CD8-positive, alpha-beta memory T cell (primary cell): ENCODE measurements at regions not wholly inside any gene's neighbourhood (a gene's known extent, or its start where the extent isn't known, plus 50 kb on each side); places are given as distances from the start of the nearest gene placed in this dataset.

Source experiments
- CTCF ChIA-PET: fragments of 350-600 bp; sonication (Branson Sonifier 250); formaldehyde crosslinking; loops from one replicate; lab custom pipeline; 2021; ENCODE audit warnings: antibody characterized with exemption; lab: Charles Lee
- POLR2A ChIA-PET: fragments of 350-600 bp; sonication (Branson Sonifier 250); formaldehyde crosslinking; loops from one replicate; lab custom pipeline; 2021; ENCODE audit warnings: antibody characterized with exemption; lab: Charles Lee
- DNase-seq, 5 donors: peaks; one replicate each; pipeline versions ENCODE4 v3.0.0 to v3.0.0-alpha.2; 2020 to 2022; ENCODE audit warnings: mixed read lengths in 1 of 5
- H3K27ac ChIP-seq: one replicate; pipeline ENCODE4 v1.7.0; 2013; ENCODE audit warnings: low read depth, mild to moderate bottlenecking, low read length, moderate library complexity
- H3K27me3 ChIP-seq: 2 replicates; pipeline ENCODE4 v1.7.0; 2013; ENCODE audit warnings: low read length, mild to moderate bottlenecking; ENCODE audit not compliant: insufficient read depth, poor library complexity, severe bottlenecking
- H3K36me3 ChIP-seq: 2 replicates; pipeline ENCODE4 v1.7.0; 2013; ENCODE audit warnings: mild to moderate bottlenecking, low read length, moderate library complexity; ENCODE audit not compliant: insufficient read depth
- H3K4me1 ChIP-seq: 2 replicates; pipeline ENCODE4 v1.7.0; 2013; ENCODE audit warnings: mild to moderate bottlenecking, low read length, moderate library complexity; ENCODE audit not compliant: insufficient read depth
- H3K4me3 ChIP-seq: 2 replicates; pipeline ENCODE4 v1.7.0; 2013; ENCODE audit warnings: mild to moderate bottlenecking, low read length
- H3K9me3 ChIP-seq: 2 replicates; pipeline ENCODE4 v1.7.0; 2013; ENCODE audit warnings: mild to moderate bottlenecking, low read length
- H3K27ac Mint-ChIP-seq, 8 donors: one replicate each; pipeline ENCODE4 v1.8.0; 2020 to 2021; ENCODE audit warnings: mixed read lengths in 8 of 8, mild to moderate bottlenecking in 6 of 8, inconsistent platforms in 3 of 8, moderate library complexity in 3 of 8
- H3K27me3 Mint-ChIP-seq, 2 donors: one replicate each; pipeline ENCODE4 v1.8.0; 2020 to 2021; ENCODE audit warnings: mixed read lengths in 2 of 2, mild to moderate bottlenecking in 1 of 2, moderate library complexity in 1 of 2
- H3K36me3 Mint-ChIP-seq, 3 donors: one replicate each; pipeline ENCODE4 v1.8.0; 2020 to 2021; ENCODE audit warnings: mixed read lengths in 3 of 3, inconsistent platforms in 1 of 3, mild to moderate bottlenecking in 1 of 3
- H3K4me1 Mint-ChIP-seq, 3 donors: one replicate each; pipeline ENCODE4 v1.8.0; 2020 to 2021; ENCODE audit warnings: mixed read lengths in 3 of 3, inconsistent platforms in 1 of 3, mild to moderate bottlenecking in 1 of 3
- H3K4me3 Mint-ChIP-seq, 7 donors: one replicate each; pipeline ENCODE4 v1.8.0; 2020 to 2021; ENCODE audit warnings: mixed read lengths in 7 of 7, mild to moderate bottlenecking in 6 of 7, moderate library complexity in 4 of 7, inconsistent platforms in 2 of 7
- H3K9me3 Mint-ChIP-seq, 5 donors: one replicate each; pipeline ENCODE4 v1.8.0; 2020 to 2022; ENCODE audit warnings: mixed read lengths in 5 of 5, mild to moderate bottlenecking in 3 of 5, moderate library complexity in 2 of 5, inconsistent platforms in 1 of 5

GRCh38 chr1:36626435-36626834, 143.7 kb upstream of the CSF3R start:
- no peaks in the 10 kb centered on the region for H3K4me1 ChIP-seq
- CTCF ChIA-PET = no interaction called here
- peaks cover 14 to 47% of the 10 kb centered on the region in 2 donors for H3K27me3 Mint-ChIP-seq
- H3K27ac ChIP-seq = no peak overlapping the region
- no peak overlapping the region for H3K27ac Mint-ChIP-seq
- H3K9me3 ChIP-seq = no peaks in the 10 kb centered on the region
- H3K27me3 ChIP-seq = no peaks in the 10 kb centered on the region
- no peaks in the 10 kb centered on the region for H3K9me3 Mint-ChIP-seq
- no peaks in the 10 kb centered on the region for H3K36me3 Mint-ChIP-seq
- no peak overlapping the region for H3K4me3 Mint-ChIP-seq
- H3K4me1 Mint-ChIP-seq = peaks cover 8 to 11% (median 9%) of the 10 kb centered on the region in 3 donors
- no peak for DNase-seq
- no peak overlapping the region for H3K4me3 ChIP-seq
- H3K36me3 ChIP-seq = no peaks in the 10 kb centered on the region
- POLR2A ChIA-PET = no interaction called here

- POLR2A ChIA-PET = no interaction called here
- H3K27me3 ChIP-seq = no peaks in the 10 kb centered on the region
These were observed 143.2 kb upstream of the CSF3R start for GRCh38 chr1:36625935-36626310.

DNA sequence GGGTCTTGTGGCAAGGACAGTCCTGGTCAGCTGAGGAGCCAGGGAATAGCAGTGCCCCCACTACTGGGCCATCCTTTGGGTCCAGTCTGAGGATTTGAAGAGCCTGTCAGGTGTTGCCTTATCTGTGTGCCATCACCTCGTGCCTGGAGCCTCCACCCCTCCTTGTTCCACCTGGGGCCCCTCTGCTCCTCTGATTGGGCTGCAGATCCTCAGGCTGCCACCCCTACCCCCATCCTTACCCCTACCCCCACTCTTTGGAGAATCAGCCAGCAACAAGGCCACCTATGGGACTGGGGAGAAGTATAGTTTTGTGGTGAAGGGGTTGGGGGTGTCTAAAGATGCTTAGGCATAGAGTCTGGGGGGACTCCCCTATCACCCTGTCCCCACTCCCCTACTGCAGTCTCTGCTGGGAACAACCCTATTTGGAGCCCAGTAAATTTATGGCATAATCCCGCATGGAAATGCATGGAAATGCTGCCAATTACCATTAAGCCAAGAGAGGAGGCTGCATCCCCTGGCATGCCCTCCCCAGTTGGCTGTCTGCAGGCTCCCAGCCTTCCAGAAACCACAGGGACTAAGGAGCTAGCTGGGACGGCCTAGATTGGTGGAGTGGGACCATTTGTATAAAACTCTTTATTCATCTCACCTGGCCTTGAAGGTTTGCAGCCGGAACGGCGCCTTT, 142.7 kb upstream of the CSF3R start:
- Histone ChIP-seq H3K27me3 (no peaks in the 10 kb centered on the region), H3K27ac (no peak overlapping the region), H3K4me3 (no peak overlapping the region), H3K36me3 (no peaks in the 10 kb centered on the region), H3K9me3 (no peaks in the 10 kb centered on the region), H3K4me1 (no peaks in the 10 kb centered on the region)
- H3K9me3 Mint-ChIP-seq = no peaks in the 10 kb centered on the region
- H3K4me1 Mint-ChIP-seq = peaks cover 8 to 11% (median 9%) of the 10 kb centered on the region in 3 donors
- H3K4me3 Mint-ChIP-seq = no peak overlapping the region
- DNase-seq = no peak
- peaks cover 14 to 47% of the 10 kb centered on the region in 2 donors for H3K27me3 Mint-ChIP-seq
- ChIA-PET CTCF (no interaction called here), POLR2A (no interaction called here)
- H3K36me3 Mint-ChIP-seq = no peaks in the 10 kb centered on the region
- H3K27ac Mint-ChIP-seq = no peak overlapping the region

More at GRCh38 chr1:36625935-36626310, 143.2 kb upstream of the CSF3R start:
- Mint-ChIP-seq H3K4me1 (peaks cover 8 to 11% (median 9%) of the 10 kb centered on the region in 3 donors), H3K27me3 (peaks cover 14 to 47% of the 10 kb centered on the region in 2 donors), H3K9me3 (no peaks in the 10 kb centered on the region), H3K27ac (no peak overlapping the region), H3K36me3 (no peaks in the 10 kb centered on the region), H3K4me3 (no peak overlapping the region)
- Histone ChIP-seq H3K4me1 (no peaks in the 10 kb centered on the region), H3K36me3 (no peaks in the 10 kb centered on the region), H3K4me3 (no peak overlapping the region), H3K27ac (no peak overlapping the region), H3K9me3 (no peaks in the 10 kb centered on the region)
- no peak for DNase-seq
- CTCF ChIA-PET = no interaction called here

GRCh38 chr1:36624466-36624865, 141.8 kb upstream of the CSF3R start:
- H3K4me1 ChIP-seq = no peaks in the 10 kb centered on the region
- CTCF ChIA-PET = no interaction called here
- peaks cover 11 to 47% of the 10 kb centered on the region in 2 donors for H3K27me3 Mint-ChIP-seq

DNA sequence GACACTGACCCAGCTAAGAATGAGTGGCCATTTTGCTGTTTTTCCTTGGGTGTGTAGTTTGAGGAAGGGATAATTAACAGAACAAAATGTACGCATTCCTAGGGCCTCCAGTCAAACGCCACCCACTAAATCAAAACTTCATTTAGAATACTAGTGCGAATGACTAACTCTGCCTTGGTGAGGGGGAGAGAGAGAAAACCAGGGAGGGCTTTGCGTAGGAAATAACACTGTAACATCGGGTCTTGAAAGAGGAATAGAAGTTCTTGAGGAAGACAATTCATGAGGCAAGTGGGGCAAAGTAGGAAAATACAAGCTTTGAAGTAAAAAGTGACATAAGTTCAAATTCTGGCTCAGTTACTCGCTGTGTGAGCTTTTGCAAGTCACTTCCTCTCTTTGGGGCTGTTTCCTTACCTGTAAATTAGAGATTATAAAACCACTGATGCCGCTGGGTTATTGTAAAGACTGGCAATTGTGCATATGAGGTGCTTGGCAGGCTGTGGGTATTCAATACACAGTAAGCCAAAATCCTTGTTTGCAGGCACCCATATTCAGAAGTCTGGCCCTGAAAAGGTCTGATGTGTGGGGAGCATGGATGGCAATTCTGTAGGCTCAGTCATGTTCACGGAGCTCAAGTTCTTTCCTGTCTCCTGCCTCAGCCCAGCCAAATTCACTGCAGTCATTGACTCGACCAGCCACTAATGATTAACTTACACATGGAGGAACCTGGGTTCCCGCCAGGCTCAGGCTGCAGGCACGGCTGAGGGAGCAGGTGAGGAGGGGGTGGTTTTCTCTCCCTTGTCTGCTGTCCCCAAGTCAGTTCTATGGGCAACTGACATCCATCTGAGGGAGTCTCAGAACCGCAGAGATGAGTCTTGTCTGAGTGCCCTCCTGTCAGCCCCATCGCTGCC, 140.3 kb upstream of the CSF3R start:
- Mint-ChIP-seq H3K4me3 (peak overlapping the region in 2 of 7 donors; percentile 3 to 24), H3K27me3 (peaks cover 11 to 41% of the 10 kb centered on the region in 2 donors), H3K27ac (peak overlapping the region in 3 of 8 donors; percentile 9 to 79 (median 19)), H3K4me1 (peaks cover 8 to 11% (median 9%) of the 10 kb centered on the region in 3 donors), H3K9me3 (no peaks in the 10 kb centered on the region), H3K36me3 (no peaks in the 10 kb centered on the region)
- H3K36me3 ChIP-seq = no peaks in the 10 kb centered on the region
- ChIA-PET POLR2A (no interaction called here), CTCF (no interaction called here)
- H3K9me3 ChIP-seq = no peaks in the 10 kb centered on the region
- H3K27ac ChIP-seq = no peak overlapping the region
- no peaks in the 10 kb centered on the region for H3K27me3 ChIP-seq
- H3K4me3 ChIP-seq = no peak overlapping the region
- no peaks in the 10 kb centered on the region for H3K4me1 ChIP-seq
- no peak for DNase-seq

More at GRCh38 chr1:36624466-36624865, 141.8 kb upstream of the CSF3R start:
- DNase-seq = no peak
- Mint-ChIP-seq H3K4me3 (no peak overlapping the region), H3K9me3 (no peaks in the 10 kb centered on the region), H3K27ac (peak overlapping the region in 1 of 8 donors; percentile 63), H3K4me1 (peaks cover 8 to 11% (median 9%) of the 10 kb centered on the region in 3 donors), H3K36me3 (no peaks in the 10 kb centered on the region)
- Histone ChIP-seq H3K36me3 (no peaks in the 10 kb centered on the region), H3K4me3 (no peak overlapping the region), H3K27me3 (no peaks in the 10 kb centered on the region), H3K27ac (no peak overlapping the region), H3K9me3 (no peaks in the 10 kb centered on the region)
- POLR2A ChIA-PET = no interaction called here

- Mint-ChIP-seq H3K27ac (no peak overlapping the region), H3K4me3 (no peak overlapping the region), H3K27me3 (peaks cover 7 to 29% of the 10 kb centered on the region in 2 donors), H3K4me1 (peaks cover 8 to 11% (median 9%) of the 10 kb centered on the region in 3 donors), H3K36me3 (no peaks in the 10 kb centered on the region), H3K9me3 (no peaks in the 10 kb centered on the region)
- no peak for DNase-seq
- Histone ChIP-seq H3K36me3 (no peaks in the 10 kb centered on the region), H3K27ac (no peak overlapping the region), H3K27me3 (no peaks in the 10 kb centered on the region), H3K9me3 (no peaks in the 10 kb centered on the region), H3K4me1 (no peaks in the 10 kb centered on the region), H3K4me3 (no peak overlapping the region)
- ChIA-PET POLR2A (no interaction called here), CTCF (no interaction called here)
These were observed 138.8 kb upstream of the CSF3R start for GRCh38 chr1:36621531-36621930.

DNA sequence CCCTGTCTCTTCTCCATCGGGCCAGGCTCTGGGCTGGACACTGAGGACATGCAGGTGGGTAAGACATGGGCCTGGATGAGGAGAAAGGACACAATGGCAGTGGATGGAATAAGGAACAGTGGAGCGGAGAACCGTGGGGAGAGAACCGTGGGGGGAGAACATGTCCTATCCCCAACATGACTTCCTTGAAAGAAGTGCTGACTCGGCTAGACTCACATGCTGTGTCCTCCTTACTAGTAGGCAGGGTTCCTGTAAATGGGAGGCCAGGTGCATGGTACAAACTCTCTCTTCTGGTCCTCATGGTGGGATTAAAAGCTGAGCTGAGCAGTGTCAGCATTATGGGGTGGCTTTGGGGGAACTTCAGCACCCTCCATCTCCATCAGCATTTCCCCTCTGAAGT, 137.4 kb upstream of the CSF3R start:
- peaks cover 8 to 11% (median 9%) of the 10 kb centered on the region in 3 donors for H3K4me1 Mint-ChIP-seq
- no peaks in the 10 kb centered on the region for H3K9me3 Mint-ChIP-seq
- Histone ChIP-seq H3K27ac (no peak overlapping the region), H3K27me3 (no peaks in the 10 kb centered on the region), H3K4me1 (no peaks in the 10 kb centered on the region), H3K4me3 (no peak overlapping the region), H3K36me3 (no peaks in the 10 kb centered on the region), H3K9me3 (no peaks in the 10 kb centered on the region)
- DNase-seq = no peak
- ChIA-PET POLR2A (no interaction called here), CTCF (no interaction called here)
- H3K27me3 Mint-ChIP-seq = peaks cover 2 to 21% of the 10 kb centered on the region in 2 donors
- no peaks in the 10 kb centered on the region for H3K36me3 Mint-ChIP-seq
- H3K4me3 Mint-ChIP-seq = no peak overlapping the region
- H3K27ac Mint-ChIP-seq = no peak overlapping the region

GRCh38 chr1:36614991-36615390, 132.3 kb upstream of the CSF3R start:
- H3K36me3 Mint-ChIP-seq = no peaks in the 10 kb centered on the region
- Histone ChIP-seq H3K36me3 (no peaks in the 10 kb centered on the region), H3K27ac (no peak overlapping the region), H3K27me3 (no peaks in the 10 kb centered on the region), H3K9me3 (no peaks in the 10 kb centered on the region), H3K4me1 (no peaks in the 10 kb centered on the region), H3K4me3 (no peak overlapping the region)
- ChIA-PET CTCF (no interaction called here), POLR2A (no interaction called here)
- no peaks in the 10 kb centered on the region for H3K9me3 Mint-ChIP-seq
- peaks cover 1 to 3% of the 10 kb centered on the region in 2 donors for H3K27me3 Mint-ChIP-seq
- no peaks in the 10 kb centered on the region for H3K4me1 Mint-ChIP-seq
- no peak for DNase-seq
- no peak overlapping the region for H3K27ac Mint-ChIP-seq
- H3K4me3 Mint-ChIP-seq = no peak overlapping the region
